K562 (cell line): ENCODE measurements at regions not wholly inside any gene's neighbourhood (a gene's known extent, or its start where the extent isn't known, plus 50 kb on each side); places are given as distances from the start of the nearest gene placed in this dataset.
A peak's percentile ranks its signal among the peaks of the same experiment; 100 is the strongest.

Experiments used
- ADNP ChIP-seq: fragments of 200-800 bp; sonication (Bioruptor generic); IDR thresholded peaks from 2 replicates; pipeline ENCODE4 v1.6.1; 2016; ENCODE audit warnings: missing genetic modification characterization, missing compliant biosample characterization
- ATF7 ChIP-seq: fragments of 450-650 bp; IDR thresholded peaks from 2 replicates; pipeline ENCODE4 v1.7.1; 2014; ENCODE audit warnings: mild to moderate bottlenecking, moderate library complexity
- C11orf30 ChIP-seq: fragments of 450-650 bp; IDR thresholded peaks from 2 replicates; pipeline ENCODE4 v1.6.1; 2016; ENCODE audit warnings: low read depth, mild to moderate bottlenecking
- CEBPB ChIP-seq: fragments of 450-650 bp; IDR thresholded peaks from 2 replicates; pipeline ENCODE4 v1.6.1; 2016; ENCODE audit warnings: missing genetic modification characterization, missing compliant biosample characterization
- CTBP1 ChIP-seq: fragments of 450-650 bp; IDR thresholded peaks from 2 replicates; pipeline ENCODE4 v1.6.1; 2016; ENCODE audit warnings: borderline replicate concordance
- CTCF ChIP-seq, 3 experiments: IDR thresholded peaks in 2 of 3; conservative IDR thresholded peaks in 1 of 3; 2 replicates each; pipeline ENCODE4 v1.5.1; 2011 to 2012; ENCODE audit warnings: low read length in 3 of 3, mild to moderate bottlenecking in 3 of 3, control low read depth in 2 of 3, improper control_type of control experiment in 1 of 3, inconsistent platforms in 1 of 3, low read depth in 1 of 3, mixed read lengths in 1 of 3, moderate library complexity in 1 of 3; ENCODE audit not compliant: insufficient read depth in 2 of 3
- DMBX1 ChIP-seq: fragments of 250-450 bp; sonication (Bioruptor Pico); IDR thresholded peaks from 2 replicates; pipeline ENCODE4 v1.8.0; 2022; ENCODE audit warnings: inconsistent platforms, mild to moderate bottlenecking, moderate library complexity, borderline replicate concordance
- HDAC6 ChIP-seq: IDR thresholded peaks from 2 replicates; pipeline ENCODE4 v1.6.1; 2012; ENCODE audit warnings: low read depth, mild to moderate bottlenecking, control low read depth, inconsistent platforms, low read length, moderate library complexity
- KAT7 ChIP-seq: sonication (generic); formaldehyde crosslinking; IDR thresholded peaks from 2 replicates; pipeline ENCODE4 v1.8.0; 2022; ENCODE audit warnings: missing genetic modification reagents, mild to moderate bottlenecking, borderline replicate concordance
- MAFF ChIP-seq: IDR thresholded peaks from 2 replicates; pipeline ENCODE4 v1.6.1; 2012; ENCODE audit warnings: low read length, improper control_type of control experiment
- MAFG ChIP-seq: fragments of 450-650 bp; conservative IDR thresholded peaks from 2 replicates; pipeline ENCODE4 v1.6.1; 2016; ENCODE audit warnings: missing genetic modification characterization, missing compliant biosample characterization
- PHF20 ChIP-seq: fragments of 450-650 bp; IDR thresholded peaks from 2 replicates; pipeline ENCODE4 v1.6.1; 2018; ENCODE audit not compliant: partially characterized antibody
- RBM39 ChIP-seq: fragments of 200-400 bp; formaldehyde crosslinking; optimal IDR thresholded peaks from 2 replicates; pipeline ENCODE3; 2018; ENCODE audit warnings: low read depth, low read length
- SMAD3 ChIP-seq: fragments of 450-650 bp; formaldehyde crosslinking; conservative IDR thresholded peaks from 2 replicates; pipeline ENCODE4 v1.4.0; 2020; ENCODE audit warnings: mild to moderate bottlenecking
- SNIP1 ChIP-seq: fragments of 450-650 bp; IDR thresholded peaks from 2 replicates; pipeline ENCODE4 v1.7.1; 2017; ENCODE audit warnings: low read depth, mild to moderate bottlenecking
- TCFL5 ChIP-seq: fragments of 250-450 bp; sonication (Bioruptor Pico); conservative IDR thresholded peaks from 2 replicates; pipeline ENCODE4 v1.6.1; 2021; ENCODE audit warnings: mild to moderate bottlenecking, moderate library complexity, matching md5 sums
- ZNF133 ChIP-seq: fragments of 250-450 bp; sonication (Bioruptor Pico); IDR thresholded peaks from 2 replicates; pipeline ENCODE4 v1.4.0; 2020; ENCODE audit warnings: mild to moderate bottlenecking
- ZNF778 ChIP-seq: fragments of 450-650 bp; formaldehyde crosslinking; IDR thresholded peaks from 2 replicates; pipeline ENCODE4 v1.4.0; 2020; ENCODE audit warnings: mild to moderate bottlenecking, moderate library complexity
- TF ChIP-seq, protein P1 (sequence below): fragments of 250-450 bp; sonication (Bioruptor Pico); IDR thresholded peaks from 2 replicates; pipeline ENCODE4 v1.5.1; 2021; ENCODE audit warnings: mild to moderate bottlenecking
- TF ChIP-seq, protein P2 (sequence below), 3 experiments: fragments of 200-800 bp in 1 of 3; sonication (Bioruptor generic) in 1 of 3; sonication (generic) in 1 of 3; formaldehyde crosslinking in 1 of 3; IDR thresholded peaks; 2 replicates each; pipeline versions ENCODE4 v1.6.1 to v1.8.0; 2016 to 2022; ENCODE audit warnings: mild to moderate bottlenecking in 2 of 3, missing compliant biosample characterization in 2 of 3, missing genetic modification characterization in 2 of 3, missing genetic modification reagents in 1 of 3
- TF ChIP-seq, protein P3 (sequence below): fragments of 450-650 bp; IDR thresholded peaks from 2 replicates; pipeline ENCODE4 v1.6.1; 2017; ENCODE audit warnings: antibody characterized with exemption, mild to moderate bottlenecking

DNA sequence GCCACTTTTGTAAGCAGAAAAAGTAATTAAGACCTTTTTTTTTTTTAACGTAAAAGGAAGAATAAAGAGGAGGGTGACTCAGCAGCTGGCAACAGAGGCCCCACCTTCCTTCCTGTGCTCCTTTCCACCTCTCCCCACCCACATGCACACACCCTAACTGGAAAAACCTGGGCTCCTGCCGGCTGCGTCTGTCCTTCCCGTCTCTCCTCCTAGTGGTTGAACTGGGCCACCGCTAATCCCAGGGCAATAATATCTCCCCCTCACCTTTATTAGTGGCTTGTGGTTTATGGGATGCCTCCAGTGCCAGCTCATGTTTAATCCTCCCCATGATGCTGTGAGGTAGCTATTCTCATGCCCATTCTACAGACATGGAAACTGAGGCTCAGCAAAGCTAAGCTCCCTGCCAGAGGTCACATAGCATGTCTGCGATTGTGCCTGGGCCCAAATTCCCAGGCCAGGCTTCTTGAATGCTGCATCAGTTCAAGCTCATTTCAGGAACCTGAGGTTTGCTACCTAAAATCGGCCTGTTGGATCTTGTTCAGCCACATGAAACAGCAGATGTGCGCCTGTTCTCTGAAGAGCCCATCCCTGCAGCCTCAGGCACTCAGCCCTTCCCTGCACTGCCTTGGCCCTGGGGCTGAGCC is 60.9 kb upstream of the IL17B start (continued):
- no peak for TF ChIP-seq CEBPB
- TF ChIP-seq, protein P1, sequence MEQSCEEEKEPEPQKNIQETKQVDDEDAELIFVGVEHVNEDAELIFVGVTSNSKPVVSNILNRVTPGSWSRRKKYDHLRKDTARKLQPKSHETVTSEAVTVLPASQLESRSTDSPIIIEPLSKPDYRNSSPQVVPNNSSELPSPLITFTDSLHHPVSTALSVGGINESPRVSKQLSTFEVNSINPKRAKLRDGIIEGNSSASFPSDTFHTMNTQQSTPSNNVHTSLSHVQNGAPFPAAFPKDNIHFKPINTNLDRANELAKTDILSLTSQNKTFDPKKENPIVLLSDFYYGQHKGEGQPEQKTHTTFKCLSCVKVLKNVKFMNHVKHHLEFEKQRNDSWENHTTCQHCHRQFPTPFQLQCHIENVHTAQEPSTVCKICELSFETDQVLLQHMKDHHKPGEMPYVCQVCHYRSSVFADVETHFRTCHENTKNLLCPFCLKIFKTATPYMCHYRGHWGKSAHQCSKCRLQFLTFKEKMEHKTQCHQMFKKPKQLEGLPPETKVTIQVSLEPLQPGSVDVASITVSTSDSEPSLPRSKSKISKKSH (CRISPR knock-in tag) = no peak
- TF ChIP-seq CTCF (IDR thresholded peaks at IDR 0.05 in 2 of 3, conservative IDR thresholded peaks at IDR 0.05 in 1 of 3; ENCODE audit: insufficient read depth in 2 of 3, low read depth in 1 of 3, low read length in 3 of 3) = peak; percentile 41 to 61 (median 51); a peak in 5 of 6 replicates
- TF ChIP-seq HDAC6 = no peak
- TF ChIP-seq ZNF133 = no peak
- TF ChIP-seq SNIP1 = no peak
- TF ChIP-seq KAT7 (CRISPR knock-in tag) = no peak; the same call in 1 of the 2 replicates
- no peak for TF ChIP-seq SMAD3 (CRISPR knock-in tag)
- peak; percentile 34; the same call in 1 of the 2 replicates for TF ChIP-seq DMBX1
- TF ChIP-seq ADNP (tag) = peak; percentile 97
- peak; percentile 76 for TF ChIP-seq PHF20
- no peak for TF ChIP-seq TCFL5
- TF ChIP-seq, protein P2, sequence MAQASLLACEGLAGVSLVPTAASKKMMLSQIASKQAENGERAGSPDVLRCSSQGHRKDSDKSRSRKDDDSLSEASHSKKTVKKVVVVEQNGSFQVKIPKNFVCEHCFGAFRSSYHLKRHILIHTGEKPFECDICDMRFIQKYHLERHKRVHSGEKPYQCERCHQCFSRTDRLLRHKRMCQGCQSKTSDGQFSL (CRISPR knock-in tag; IDR thresholded peaks at IDR 0.05) = 0 out of 2 replicates have a peak, but pooled peaks have one; percentile 30
- TF ChIP-seq, protein P2 (tag; IDR thresholded peaks at IDR 0.05) = no peak
- peak; percentile 65 for TF ChIP-seq MAFF
- TF ChIP-seq ATF7 = no peak
- TF ChIP-seq, protein P3, sequence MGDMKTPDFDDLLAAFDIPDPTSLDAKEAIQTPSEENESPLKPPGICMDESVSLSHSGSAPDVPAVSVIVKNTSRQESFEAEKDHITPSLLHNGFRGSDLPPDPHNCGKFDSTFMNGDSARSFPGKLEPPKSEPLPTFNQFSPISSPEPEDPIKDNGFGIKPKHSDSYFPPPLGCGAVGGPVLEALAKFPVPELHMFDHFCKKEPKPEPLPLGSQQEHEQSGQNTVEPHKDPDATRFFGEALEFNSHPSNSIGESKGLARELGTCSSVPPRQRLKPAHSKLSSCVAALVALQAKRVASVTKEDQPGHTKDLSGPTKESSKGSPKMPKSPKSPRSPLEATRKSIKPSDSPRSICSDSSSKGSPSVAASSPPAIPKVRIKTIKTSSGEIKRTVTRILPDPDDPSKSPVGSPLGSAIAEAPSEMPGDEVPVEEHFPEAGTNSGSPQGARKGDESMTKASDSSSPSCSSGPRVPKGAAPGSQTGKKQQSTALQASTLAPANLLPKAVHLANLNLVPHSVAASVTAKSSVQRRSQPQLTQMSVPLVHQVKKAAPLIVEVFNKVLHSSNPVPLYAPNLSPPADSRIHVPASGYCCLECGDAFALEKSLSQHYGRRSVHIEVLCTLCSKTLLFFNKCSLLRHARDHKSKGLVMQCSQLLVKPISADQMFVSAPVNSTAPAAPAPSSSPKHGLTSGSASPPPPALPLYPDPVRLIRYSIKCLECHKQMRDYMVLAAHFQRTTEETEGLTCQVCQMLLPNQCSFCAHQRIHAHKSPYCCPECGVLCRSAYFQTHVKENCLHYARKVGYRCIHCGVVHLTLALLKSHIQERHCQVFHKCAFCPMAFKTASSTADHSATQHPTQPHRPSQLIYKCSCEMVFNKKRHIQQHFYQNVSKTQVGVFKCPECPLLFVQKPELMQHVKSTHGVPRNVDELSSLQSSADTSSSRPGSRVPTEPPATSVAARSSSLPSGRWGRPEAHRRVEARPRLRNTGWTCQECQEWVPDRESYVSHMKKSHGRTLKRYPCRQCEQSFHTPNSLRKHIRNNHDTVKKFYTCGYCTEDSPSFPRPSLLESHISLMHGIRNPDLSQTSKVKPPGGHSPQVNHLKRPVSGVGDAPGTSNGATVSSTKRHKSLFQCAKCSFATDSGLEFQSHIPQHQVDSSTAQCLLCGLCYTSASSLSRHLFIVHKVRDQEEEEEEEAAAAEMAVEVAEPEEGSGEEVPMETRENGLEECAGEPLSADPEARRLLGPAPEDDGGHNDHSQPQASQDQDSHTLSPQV = peak; percentile 64
- TF ChIP-seq RBM39 = no peak
- peak; percentile 81 for TF ChIP-seq MAFG (tag)
- peak; percentile 69; the same call in 1 of the 2 replicates for TF ChIP-seq CTBP1
- no peak for TF ChIP-seq ZNF778 (CRISPR knock-in tag)
- peak; percentile 81 for TF ChIP-seq C11orf30
